ENCODE measurements at regions not wholly inside any gene's neighbourhood (a gene's known extent, or its start where the extent isn't known, plus 50 kb on each side); places are given as distances from the start of the nearest gene placed in this dataset.

GRCh38 chr4:32112891-32113290 is 1392.7 kb downstream of the PCDH7 start:
- Histone ChIP-seq H3K27ac (ENCODE audit: insufficient read depth, low read length) (no peak overlapping the region), H3K27me3 (ENCODE audit: control insufficient read depth, insufficient read depth, low read length) (no peaks in the 10 kb centered on the region), H3K9me3 (ENCODE audit: control insufficient read depth, insufficient read depth, low read depth, low read length) (no peaks in the 10 kb centered on the region), H2AFZ (ENCODE audit: low read length) (no peak overlapping the region), H3K4me1 (ENCODE audit: control insufficient read depth, extremely low read depth, insufficient read depth, low read length) (no peaks in the 10 kb centered on the region), H3K4me3 (replicated peaks in 1 of 4; ENCODE audit: control extremely low read depth in 1 of 4, insufficient read depth in 1 of 4, low read depth in 3 of 4, low read length in 4 of 4) (no peak overlapping the region), H3K36me3 (ENCODE audit: control insufficient read depth, insufficient read depth, low read length) (no peaks in the 10 kb centered on the region), H3K4me2 (ENCODE audit: extremely low read depth, insufficient read depth, low read length) (no peak overlapping the region), H4K20me1 (ENCODE audit: control insufficient read depth, extremely low read depth, insufficient read depth, low read length) (no peaks in the 10 kb centered on the region), H3K9ac (ENCODE audit: insufficient read depth, low read length) (no peak overlapping the region), H3K79me2 (ENCODE audit: control insufficient read depth, insufficient read depth, low read length) (no peaks in the 10 kb centered on the region)
- DNase-seq (ENCODE audit: low read depth in 2 of 2) = no peak
- TF ChIP-seq EZH2 (IDR thresholded peaks at IDR 0.05; ENCODE audit: low read length, missing control alignments) (no peak), CTCF (conservative IDR thresholded peaks at IDR 0.05 in 1 of 2, IDR thresholded peaks at IDR 0.05 in 1 of 2; ENCODE audit: low read depth in 1 of 2, low read length in 2 of 2) (no peak)

DNA sequence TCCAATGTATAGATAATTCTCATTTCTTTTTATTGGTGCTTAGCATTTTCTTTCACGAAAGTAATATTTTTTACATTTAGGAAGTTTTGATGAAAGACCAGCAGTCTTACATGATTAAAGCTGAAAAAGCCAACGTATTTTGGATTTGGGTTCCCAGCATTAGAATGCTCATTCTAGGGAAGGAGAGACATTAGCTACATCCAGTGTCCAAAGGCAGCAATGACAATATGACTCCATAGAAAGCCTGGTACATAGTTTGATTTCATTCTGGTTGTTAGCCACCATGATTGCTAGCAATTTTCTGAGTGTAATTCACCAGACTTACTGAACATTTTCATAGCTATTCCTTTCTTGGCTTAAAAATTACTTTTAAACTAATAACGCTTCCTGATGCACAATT is 1397.5 kb downstream of the PCDH7 start:
- Histone ChIP-seq H3K4me1 (ENCODE audit: control insufficient read depth, extremely low read depth, insufficient read depth, low read length) (no peaks in the 10 kb centered on the region), H3K36me3 (ENCODE audit: control insufficient read depth, insufficient read depth, low read length) (no peaks in the 10 kb centered on the region), H3K9ac (ENCODE audit: insufficient read depth, low read length) (no peak overlapping the region), H3K27me3 (ENCODE audit: control insufficient read depth, insufficient read depth, low read length) (no peaks in the 10 kb centered on the region), H3K9me3 (ENCODE audit: control insufficient read depth, insufficient read depth, low read depth, low read length) (no peaks in the 10 kb centered on the region), H3K79me2 (ENCODE audit: control insufficient read depth, insufficient read depth, low read length) (no peaks in the 10 kb centered on the region), H3K4me3 (replicated peaks in 1 of 4; ENCODE audit: control extremely low read depth in 1 of 4, insufficient read depth in 1 of 4, low read depth in 3 of 4, low read length in 4 of 4) (no peak overlapping the region), H2AFZ (ENCODE audit: low read length) (no peak overlapping the region), H4K20me1 (ENCODE audit: control insufficient read depth, extremely low read depth, insufficient read depth, low read length) (no peaks in the 10 kb centered on the region), H3K27ac (ENCODE audit: insufficient read depth, low read length) (no peak overlapping the region), H3K4me2 (ENCODE audit: extremely low read depth, insufficient read depth, low read length) (no peak overlapping the region)
- TF ChIP-seq EZH2 (IDR thresholded peaks at IDR 0.05; ENCODE audit: low read length, missing control alignments) (no peak), CTCF (conservative IDR thresholded peaks at IDR 0.05 in 1 of 2, IDR thresholded peaks at IDR 0.05 in 1 of 2; ENCODE audit: low read depth in 1 of 2, low read length in 2 of 2) (no peak)
- no peak for DNase-seq (ENCODE audit: low read depth in 2 of 2)

GRCh38 chr4:32119907-32120306 is 1399.7 kb downstream of the PCDH7 start:
- Histone ChIP-seq H3K4me2 (ENCODE audit: extremely low read depth, insufficient read depth, low read length) (no peak overlapping the region), H3K79me2 (ENCODE audit: control insufficient read depth, insufficient read depth, low read length) (no peaks in the 10 kb centered on the region), H3K36me3 (ENCODE audit: control insufficient read depth, insufficient read depth, low read length) (no peaks in the 10 kb centered on the region), H3K27ac (ENCODE audit: insufficient read depth, low read length) (no peak overlapping the region), H3K9me3 (ENCODE audit: control insufficient read depth, insufficient read depth, low read depth, low read length) (no peaks in the 10 kb centered on the region), H3K9ac (ENCODE audit: insufficient read depth, low read length) (no peak overlapping the region), H4K20me1 (ENCODE audit: control insufficient read depth, extremely low read depth, insufficient read depth, low read length) (no peaks in the 10 kb centered on the region), H2AFZ (ENCODE audit: low read length) (no peak overlapping the region), H3K4me3 (replicated peaks in 1 of 4; ENCODE audit: control extremely low read depth in 1 of 4, insufficient read depth in 1 of 4, low read depth in 3 of 4, low read length in 4 of 4) (no peak overlapping the region), H3K27me3 (ENCODE audit: control insufficient read depth, insufficient read depth, low read length) (no peaks in the 10 kb centered on the region), H3K4me1 (ENCODE audit: control insufficient read depth, extremely low read depth, insufficient read depth, low read length) (no peaks in the 10 kb centered on the region)
- no peak for DNase-seq (ENCODE audit: low read depth in 2 of 2)
- TF ChIP-seq EZH2 (IDR thresholded peaks at IDR 0.05; ENCODE audit: low read length, missing control alignments) = no peak
- TF ChIP-seq CTCF (conservative IDR thresholded peaks at IDR 0.05 in 1 of 2, IDR thresholded peaks at IDR 0.05 in 1 of 2; ENCODE audit: low read depth in 1 of 2, low read length in 2 of 2) = no peak

All from fibroblast of lung (primary cell).